T-helper 1 cell (primary cell): ENCODE measurements at regions not wholly inside any gene's neighbourhood (a gene's known extent, or its start where the extent isn't known, plus 50 kb on each side); places are given as distances from the start of the nearest gene placed in this dataset.

Source experiments
- DNase-seq, 5 donors: peaks; one replicate each; pipeline ENCODE4 v3.0.0-alpha.2; 2012 to 2020

GRCh38 chr22:22397292-22397870 is 111.2 kb downstream of the ZNF280B start:
- DNase-seq, result no peak

- DNase-seq, result no peak
Observed at GRCh38 chr22:22397875-22398524, 110.5 kb downstream of the ZNF280B start.

- no peak for DNase-seq
Observed at GRCh38 chr22:22398530-22399327, 109.8 kb downstream of the ZNF280B start.

- no peak for DNase-seq
Observed at GRCh38 chr22:22400099-22400498, 108.4 kb downstream of the ZNF280B start.

GRCh38 chr22:22400964-22401363 is 107.6 kb downstream of the ZNF280B start:
- DNase-seq, result no peak

GRCh38 chr22:22401381-22401780 is 107.2 kb downstream of the ZNF280B start:
- no peak for DNase-seq

GRCh38 chr22:22403306-22403705 is 105.2 kb downstream of the ZNF280B start:
- no peak for DNase-seq

GRCh38 chr22:22403771-22404170 is 104.8 kb downstream of the ZNF280B start:
- no peak for DNase-seq

- no peak for DNase-seq
Observed at GRCh38 chr22:22404598-22405284, 103.8 kb downstream of the ZNF280B start.

- no peak for DNase-seq
Observed at GRCh38 chr22:22406445-22407027, 102.0 kb downstream of the ZNF280B start.

GRCh38 chr22:22407061-22407460 is 101.5 kb downstream of the ZNF280B start:
- DNase-seq, result no peak

GRCh38 chr22:22408269-22408668 is 100.3 kb downstream of the ZNF280B start:
- DNase-seq, result no peak

GRCh38 chr22:22408731-22409696 is 99.5 kb downstream of the ZNF280B start:
- DNase-seq, result no peak

- no peak for DNase-seq
Observed at GRCh38 chr22:22410121-22410520, 98.4 kb downstream of the ZNF280B start.

- DNase-seq, result no peak
Observed at GRCh38 chr22:22410677-22411076, 97.9 kb downstream of the ZNF280B start.

- DNase-seq, result no peak
Observed at GRCh38 chr22:22414266-22414665, 94.3 kb downstream of the ZNF280B start.

- DNase-seq, result no peak
Observed at GRCh38 chr22:22417495-22418162, 90.9 kb downstream of the ZNF280B start.

- DNase-seq, result no peak
Observed at GRCh38 chr22:22418163-22418549, 90.4 kb downstream of the ZNF280B start.

GRCh38 chr22:22418957-22419356 is 89.6 kb downstream of the ZNF280B start:
- no peak for DNase-seq

- no peak for DNase-seq
Observed at GRCh38 chr22:22420580-22420979, 88.0 kb downstream of the ZNF280B start.

- DNase-seq, result no peak
Observed at GRCh38 chr22:22421392-22421791, 87.2 kb downstream of the ZNF280B start.
